Esophagus muscularis mucosa (tissue), 3 donors: ENCODE measurements at regions not wholly inside any gene's neighbourhood (a gene's known extent, or its start where the extent isn't known, plus 50 kb on each side); places are given as distances from the start of the nearest gene placed in this dataset.

Experiments used
- POLR2A ChIP-seq: fragments of 450-650 bp; IDR thresholded peaks from one replicate; pipeline ENCODE4 v1.6.1; 2017; ENCODE audit warnings: antibody characterized with exemption, moderate library complexity, mild to moderate bottlenecking, low read depth
- POLR2AphosphoS5 ChIP-seq, 2 donors: sonication (generic); formaldehyde crosslinking; IDR thresholded peaks; one replicate each; pipeline ENCODE4 v1.6.1; 2017; ENCODE audit warnings: antibody characterized with exemption in 2 of 2
- TF ChIP-seq, protein P1 (sequence below), 3 experiments: fragments of 200-600 bp in 2 of 3; fragments of 450-650 bp in 1 of 3; sonication (generic) in 2 of 3; IDR thresholded peaks; one replicate each; pipeline ENCODE4 v1.5.1; 2017 to 2019; ENCODE audit warnings: antibody characterized with exemption in 3 of 3, mild to moderate bottlenecking in 2 of 3, moderate library complexity in 1 of 3

DNA sequence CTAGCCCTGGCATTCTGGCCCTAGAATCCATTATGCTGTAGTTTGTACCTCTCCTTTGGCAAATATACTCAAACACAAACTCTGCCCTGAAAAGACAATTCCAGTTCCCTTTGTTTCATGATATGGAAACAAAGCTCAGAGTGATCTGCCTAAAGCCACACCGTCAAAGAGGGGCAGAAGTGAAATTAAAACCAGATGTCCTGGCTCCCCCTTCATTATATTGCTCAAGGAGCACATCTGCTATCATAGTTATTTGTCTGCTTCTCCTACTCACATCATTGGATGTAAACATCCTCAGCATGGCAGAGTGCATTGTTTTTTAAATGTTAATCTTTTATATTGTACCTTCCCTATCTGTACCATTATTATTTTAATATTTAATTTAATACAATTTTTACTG, 266.7 kb upstream of the SMARCA2 start:
- no peak for TF ChIP-seq POLR2AphosphoS5 (IDR thresholded peaks at IDR 0.05)
- no peak for TF ChIP-seq POLR2A
- TF ChIP-seq, protein P1, sequence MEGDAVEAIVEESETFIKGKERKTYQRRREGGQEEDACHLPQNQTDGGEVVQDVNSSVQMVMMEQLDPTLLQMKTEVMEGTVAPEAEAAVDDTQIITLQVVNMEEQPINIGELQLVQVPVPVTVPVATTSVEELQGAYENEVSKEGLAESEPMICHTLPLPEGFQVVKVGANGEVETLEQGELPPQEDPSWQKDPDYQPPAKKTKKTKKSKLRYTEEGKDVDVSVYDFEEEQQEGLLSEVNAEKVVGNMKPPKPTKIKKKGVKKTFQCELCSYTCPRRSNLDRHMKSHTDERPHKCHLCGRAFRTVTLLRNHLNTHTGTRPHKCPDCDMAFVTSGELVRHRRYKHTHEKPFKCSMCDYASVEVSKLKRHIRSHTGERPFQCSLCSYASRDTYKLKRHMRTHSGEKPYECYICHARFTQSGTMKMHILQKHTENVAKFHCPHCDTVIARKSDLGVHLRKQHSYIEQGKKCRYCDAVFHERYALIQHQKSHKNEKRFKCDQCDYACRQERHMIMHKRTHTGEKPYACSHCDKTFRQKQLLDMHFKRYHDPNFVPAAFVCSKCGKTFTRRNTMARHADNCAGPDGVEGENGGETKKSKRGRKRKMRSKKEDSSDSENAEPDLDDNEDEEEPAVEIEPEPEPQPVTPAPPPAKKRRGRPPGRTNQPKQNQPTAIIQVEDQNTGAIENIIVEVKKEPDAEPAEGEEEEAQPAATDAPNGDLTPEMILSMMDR (IDR thresholded peaks at IDR 0.05): no peak
